Sigmoid colon (tissue), 4 donors: ENCODE measurements at regions not wholly inside any gene's neighbourhood (a gene's known extent, or its start where the extent isn't known, plus 50 kb on each side); places are given as distances from the start of the nearest gene placed in this dataset.

Experiments used
- CTCF ChIP-seq, 4 experiments: fragments of 450-650 bp in 3 of 4; fragments of 200-600 bp in 1 of 4; IDR thresholded peaks; one replicate each; pipeline ENCODE4 v1.5.1; 2016 to 2019; ENCODE audit warnings: antibody characterized with exemption in 4 of 4, mild to moderate bottlenecking in 3 of 4, moderate library complexity in 2 of 4
- EP300 ChIP-seq, 4 donors: sonication (generic); formaldehyde crosslinking; IDR thresholded peaks; one replicate each; pipeline ENCODE4 v1.6.1; 2017; ENCODE audit warnings: antibody characterized with exemption in 4 of 4
- POLR2A ChIP-seq, 2 donors: fragments of 450-650 bp; IDR thresholded peaks; one replicate each; pipeline ENCODE4 v1.6.1; 2016; ENCODE audit warnings: antibody characterized with exemption in 2 of 2, mild to moderate bottlenecking in 2 of 2, moderate library complexity in 2 of 2
- POLR2AphosphoS5 ChIP-seq, 4 donors: sonication (generic); formaldehyde crosslinking; IDR thresholded peaks; one replicate each; pipeline ENCODE4 v1.6.1; 2017; ENCODE audit warnings: antibody characterized with exemption in 4 of 4

GRCh38 chr16:31697744-31698125, 170.0 kb downstream of the AHSP start:
- TF ChIP-seq CTCF (IDR thresholded peaks at IDR 0.05) (no peak), POLR2AphosphoS5 (IDR thresholded peaks at IDR 0.05) (no peak), POLR2A (IDR thresholded peaks at IDR 0.05) (no peak), EP300 (IDR thresholded peaks at IDR 0.05) (no peak)
